ENCODE measurements at regions not wholly inside any gene's neighbourhood (a gene's known extent, or its start where the extent isn't known, plus 50 kb on each side); places are given as distances from the start of the nearest gene placed in this dataset.
"Not testable (repeated sequence)": the region's sequence is repeated elsewhere in the genome, so short reads cannot be mapped to it uniquely, and the experiment has no call there.

- peaks cover 6% of the 10 kb centered on the region for H3K9me3 Mint-ChIP-seq
- H3K36me3 Mint-ChIP-seq (ENCODE audit: low read depth), result peaks cover 20% of the 10 kb centered on the region
- H3K27me3 Mint-ChIP-seq (ENCODE audit: low read depth), result no peaks in the 10 kb centered on the region
- H3K27ac Mint-ChIP-seq (ENCODE audit: unreplicated experiment), result no peak overlapping the region
- H3K4me3 Mint-ChIP-seq, result no peak overlapping the region
- no peaks in the 10 kb centered on the region for H3K4me1 Mint-ChIP-seq
- TF ChIP-seq, protein P1, sequence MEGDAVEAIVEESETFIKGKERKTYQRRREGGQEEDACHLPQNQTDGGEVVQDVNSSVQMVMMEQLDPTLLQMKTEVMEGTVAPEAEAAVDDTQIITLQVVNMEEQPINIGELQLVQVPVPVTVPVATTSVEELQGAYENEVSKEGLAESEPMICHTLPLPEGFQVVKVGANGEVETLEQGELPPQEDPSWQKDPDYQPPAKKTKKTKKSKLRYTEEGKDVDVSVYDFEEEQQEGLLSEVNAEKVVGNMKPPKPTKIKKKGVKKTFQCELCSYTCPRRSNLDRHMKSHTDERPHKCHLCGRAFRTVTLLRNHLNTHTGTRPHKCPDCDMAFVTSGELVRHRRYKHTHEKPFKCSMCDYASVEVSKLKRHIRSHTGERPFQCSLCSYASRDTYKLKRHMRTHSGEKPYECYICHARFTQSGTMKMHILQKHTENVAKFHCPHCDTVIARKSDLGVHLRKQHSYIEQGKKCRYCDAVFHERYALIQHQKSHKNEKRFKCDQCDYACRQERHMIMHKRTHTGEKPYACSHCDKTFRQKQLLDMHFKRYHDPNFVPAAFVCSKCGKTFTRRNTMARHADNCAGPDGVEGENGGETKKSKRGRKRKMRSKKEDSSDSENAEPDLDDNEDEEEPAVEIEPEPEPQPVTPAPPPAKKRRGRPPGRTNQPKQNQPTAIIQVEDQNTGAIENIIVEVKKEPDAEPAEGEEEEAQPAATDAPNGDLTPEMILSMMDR (conservative IDR thresholded peaks at IDR 0.05), result no peak
- no peak for DNase-seq (ENCODE audit: low read depth, low spot score)
Measured at GRCh38 chr2:65969161-65969560, 465.8 kb upstream of the MEIS1 start.

- Mint-ChIP-seq H3K9me3 (peaks cover 11% of the 10 kb centered on the region), H3K36me3 (ENCODE audit: low read depth) (peaks cover 13% of the 10 kb centered on the region)
- H3K27ac Mint-ChIP-seq (ENCODE audit: unreplicated experiment); H3K4me3 Mint-ChIP-seq; H3K4me1 Mint-ChIP-seq; DNase-seq (ENCODE audit: low read depth, low spot score); H3K27me3 Mint-ChIP-seq (ENCODE audit: low read depth): not testable (repeated sequence)
Measured at GRCh38 chr2:65963303-65963702, 471.6 kb upstream of the MEIS1 start.

DNA sequence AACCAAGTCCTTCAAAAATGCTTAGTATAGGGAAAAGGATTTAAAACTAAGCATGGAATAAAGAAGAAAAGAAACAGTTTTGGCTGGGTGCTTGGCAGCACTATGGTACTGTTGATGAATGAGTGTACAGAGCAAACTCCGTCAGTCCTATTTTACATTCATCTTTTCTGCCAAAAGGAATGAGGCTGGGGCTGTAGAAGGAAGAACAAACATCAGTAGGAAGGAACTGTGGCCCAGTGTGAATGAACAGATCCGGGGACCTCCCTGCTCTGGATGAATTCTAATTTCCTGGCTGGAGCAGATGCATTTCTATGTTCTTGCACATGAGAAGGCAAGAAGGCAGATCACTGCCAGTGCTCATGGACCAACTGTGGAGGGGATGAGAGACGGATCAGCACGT, 474.0 kb upstream of the MEIS1 start:
- TF ChIP-seq, protein P1 (conservative IDR thresholded peaks at IDR 0.05), result no peak
- H3K4me3 Mint-ChIP-seq, result no peak overlapping the region
- H3K27me3 Mint-ChIP-seq (ENCODE audit: low read depth), result no peaks in the 10 kb centered on the region
- no peak for DNase-seq (ENCODE audit: low read depth, low spot score)
- peaks cover 7% of the 10 kb centered on the region for H3K4me1 Mint-ChIP-seq
- H3K36me3 Mint-ChIP-seq (ENCODE audit: low read depth), result peaks cover under 1% of the 10 kb centered on the region
- peaks cover 12% of the 10 kb centered on the region for H3K9me3 Mint-ChIP-seq
- peak overlapping the region; percentile 69 for H3K27ac Mint-ChIP-seq (ENCODE audit: unreplicated experiment)

DNA sequence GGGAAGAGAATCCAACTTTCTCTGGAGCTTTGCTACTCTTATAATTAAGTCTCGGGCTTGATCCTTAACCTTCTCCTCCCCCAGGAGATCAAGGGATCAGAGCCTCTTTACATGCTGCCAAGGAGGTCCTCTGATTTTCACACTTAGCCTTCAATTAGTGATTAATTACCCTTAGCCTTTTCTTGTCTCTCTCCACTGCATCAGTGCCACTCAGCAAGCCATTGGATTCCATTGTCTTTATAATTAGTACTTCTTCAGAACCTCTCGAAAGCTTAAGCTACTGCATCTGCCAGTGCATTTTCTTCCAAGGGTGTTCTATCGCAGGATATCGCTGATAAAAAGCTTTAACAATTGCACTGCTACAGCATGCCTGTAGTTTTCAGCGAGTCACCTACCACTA, 477.0 kb upstream of the MEIS1 start:
- Mint-ChIP-seq H3K9me3 (peaks cover 14% of the 10 kb centered on the region), H3K27ac (ENCODE audit: unreplicated experiment) (no peak overlapping the region), H3K36me3 (ENCODE audit: low read depth) (no peaks in the 10 kb centered on the region), H3K4me3 (no peak overlapping the region), H3K4me1 (peaks cover 7% of the 10 kb centered on the region), H3K27me3 (ENCODE audit: low read depth) (no peaks in the 10 kb centered on the region)
- TF ChIP-seq, protein P1 (conservative IDR thresholded peaks at IDR 0.05), result no peak
- DNase-seq (ENCODE audit: low read depth, low spot score), result no peak

DNA sequence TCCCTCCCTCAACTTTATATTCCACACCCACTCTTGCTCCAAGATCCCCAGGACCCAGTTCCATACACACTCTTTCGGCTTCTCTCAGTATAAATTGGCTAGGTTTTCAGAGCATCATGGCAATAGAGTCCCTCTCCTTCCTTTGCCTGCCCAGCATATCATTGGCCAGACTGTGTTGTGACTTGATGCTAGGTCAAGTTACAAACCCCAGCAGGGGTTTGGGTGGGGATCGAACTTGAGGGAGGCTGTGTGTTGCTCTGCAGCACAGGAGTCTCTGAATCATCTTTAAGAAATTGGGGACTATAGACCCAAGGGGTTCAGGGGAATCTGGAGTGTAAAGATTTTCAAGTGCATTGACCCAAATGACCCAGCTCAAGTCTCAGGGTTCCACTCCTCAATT, 477.5 kb upstream of the MEIS1 start:
- Mint-ChIP-seq H3K4me1 (peaks cover 7% of the 10 kb centered on the region), H3K27ac (ENCODE audit: unreplicated experiment) (no peak overlapping the region), H3K27me3 (ENCODE audit: low read depth) (no peaks in the 10 kb centered on the region), H3K36me3 (ENCODE audit: low read depth) (no peaks in the 10 kb centered on the region), H3K4me3 (no peak overlapping the region), H3K9me3 (peaks cover 11% of the 10 kb centered on the region)
- no peak for DNase-seq (ENCODE audit: low read depth, low spot score)
- TF ChIP-seq, protein P1 (conservative IDR thresholded peaks at IDR 0.05), result no peak

DNA sequence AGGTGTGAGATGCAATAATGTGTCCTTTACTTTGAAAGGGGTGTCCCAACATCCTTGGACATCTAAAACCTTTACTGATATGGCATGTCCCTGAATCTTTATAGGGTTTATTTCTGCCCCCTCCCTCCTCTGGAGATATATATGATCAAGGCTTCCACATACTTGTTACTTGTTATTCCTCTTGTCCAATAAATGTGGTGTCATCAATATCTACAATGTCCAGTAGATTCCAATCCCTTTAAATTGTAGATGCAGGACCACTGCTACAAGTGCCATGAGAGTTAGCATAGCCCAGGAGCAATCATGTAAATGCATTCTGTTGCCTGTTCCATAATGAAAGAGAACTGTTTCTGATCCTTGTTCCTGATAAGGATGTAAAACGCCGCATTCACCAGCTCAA, 479.7 kb upstream of the MEIS1 start:
- TF ChIP-seq, protein P1 (conservative IDR thresholded peaks at IDR 0.05), result no peak
- H3K4me1 Mint-ChIP-seq, result peaks cover 12% of the 10 kb centered on the region
- H3K27ac Mint-ChIP-seq (ENCODE audit: unreplicated experiment), result no peak overlapping the region
- H3K9me3 Mint-ChIP-seq, result peaks cover 5% of the 10 kb centered on the region
- H3K27me3 Mint-ChIP-seq (ENCODE audit: low read depth), result no peaks in the 10 kb centered on the region
- no peaks in the 10 kb centered on the region for H3K36me3 Mint-ChIP-seq (ENCODE audit: low read depth)
- DNase-seq (ENCODE audit: low read depth, low spot score), result no peak
- H3K4me3 Mint-ChIP-seq, result no peak overlapping the region

All from neural crest cell (in vitro differentiated cells).